OCI-M2 (cell line): ENCODE measurements at regions not wholly inside any gene's neighbourhood (a gene's known extent, or its start where the extent isn't known, plus 50 kb on each side); places are given as distances from the start of the nearest gene placed in this dataset.
"Not testable (repeated sequence)": the region's sequence is repeated elsewhere in the genome, so short reads cannot be mapped to it uniquely, and the experiment has no call there.

Experiments used
- DNase-seq: peaks from one replicate; lab custom pipeline; 2025; ENCODE audit not compliant: unreplicated experiment; lab: John Stamatoyannopoulos, UW

DNA sequence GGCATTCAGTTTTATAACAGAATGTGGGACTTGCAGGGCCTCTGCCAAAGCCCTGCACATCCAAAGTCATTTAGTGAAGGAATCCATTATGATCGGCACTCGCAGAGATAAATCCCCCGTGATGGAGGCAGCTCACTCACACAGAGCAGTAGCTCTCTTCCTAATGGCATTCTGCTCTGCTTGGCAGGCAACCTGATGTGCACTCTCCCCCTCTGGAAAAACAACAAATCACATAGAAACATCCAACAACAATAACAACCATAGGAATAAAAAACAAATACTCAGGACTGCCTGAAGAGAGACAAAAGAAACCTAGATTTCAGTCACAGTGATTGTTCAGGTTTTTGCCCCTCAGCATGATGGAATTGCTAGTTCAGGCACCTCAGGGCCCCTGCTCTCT, 59.7 kb downstream of the NAA11 start:
- no peak for DNase-seq

DNA sequence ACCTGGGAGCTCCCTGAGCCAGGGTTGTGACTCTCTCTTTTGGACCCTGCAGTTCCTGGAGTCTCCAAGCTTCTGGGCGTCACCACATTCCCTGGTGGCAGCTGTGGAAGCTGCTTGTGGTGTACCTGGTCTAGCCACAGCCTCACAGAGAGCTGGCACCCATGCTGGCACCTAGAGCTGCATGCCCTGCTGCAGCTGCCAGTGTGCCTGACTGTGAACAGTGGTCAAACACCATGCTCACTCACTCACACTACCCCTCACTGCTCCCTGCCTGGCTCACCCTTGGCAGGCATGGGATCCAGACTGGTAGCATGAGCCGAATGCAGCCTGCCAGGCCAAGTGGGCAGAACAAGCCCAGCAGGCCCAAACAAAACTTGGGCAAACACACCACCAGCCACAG, 66.6 kb downstream of the NAA11 start:
- no peak for DNase-seq

DNA sequence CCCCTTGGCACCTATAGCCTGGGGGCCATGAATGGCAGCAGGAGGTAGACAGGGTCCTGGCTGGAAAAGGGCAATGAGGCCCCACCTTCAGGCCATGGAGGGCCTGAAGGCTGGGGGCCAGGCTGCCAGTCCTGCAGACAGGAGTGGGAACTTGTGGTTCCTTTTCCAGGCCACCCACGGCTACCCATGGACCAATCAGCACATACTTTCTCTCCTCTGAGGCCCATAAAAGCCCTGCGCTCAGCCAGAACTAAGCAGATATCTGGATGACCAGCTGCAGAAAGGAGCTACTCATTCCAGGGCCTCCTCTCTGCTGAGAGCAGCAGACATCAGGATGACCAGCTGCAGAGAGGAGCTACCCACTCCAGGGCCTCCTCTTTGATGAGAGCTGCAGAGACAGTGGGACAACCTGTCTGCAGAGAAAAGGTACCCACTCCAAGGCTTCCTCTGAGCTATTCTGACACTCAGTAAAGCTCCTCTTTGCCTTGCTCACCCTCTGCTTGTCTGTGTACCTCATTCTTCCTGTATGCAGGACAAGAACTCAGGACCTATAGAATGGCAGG, 67.2 kb downstream of the NAA11 start:
- no peak for DNase-seq

DNA sequence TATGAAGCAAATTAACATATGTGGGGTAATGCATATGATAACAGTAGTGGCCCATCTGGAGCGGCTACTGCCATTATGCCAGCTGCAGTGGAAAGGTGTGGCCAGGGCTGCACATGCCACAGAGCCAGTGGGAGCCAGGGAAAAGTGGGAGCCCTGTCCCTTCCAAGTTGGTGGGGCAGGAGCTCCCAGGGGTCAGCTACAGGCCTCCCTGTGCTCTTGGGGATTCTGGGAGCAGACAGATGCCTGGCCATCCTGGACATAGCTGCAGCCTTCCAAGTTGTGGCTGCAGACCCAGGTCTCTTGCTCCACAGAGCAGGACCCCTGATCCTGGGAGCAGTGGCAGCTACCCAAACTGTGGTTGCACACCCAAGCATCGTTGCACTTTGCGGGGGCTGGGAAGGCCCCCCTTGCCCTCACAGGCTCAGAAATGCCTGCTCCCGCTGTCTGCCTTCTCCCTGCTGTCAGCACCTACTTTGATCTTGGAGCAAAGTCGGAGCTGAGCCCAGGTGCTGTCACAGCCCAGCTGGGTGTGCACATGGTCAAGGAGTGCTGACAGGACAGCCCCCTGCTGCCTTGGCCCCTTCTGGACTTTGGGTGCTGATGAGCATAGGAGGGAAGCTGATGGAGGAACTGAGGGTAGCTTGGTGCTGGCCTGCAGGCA, 67.8 kb downstream of the NAA11 start:
- no peak for DNase-seq

DNA sequence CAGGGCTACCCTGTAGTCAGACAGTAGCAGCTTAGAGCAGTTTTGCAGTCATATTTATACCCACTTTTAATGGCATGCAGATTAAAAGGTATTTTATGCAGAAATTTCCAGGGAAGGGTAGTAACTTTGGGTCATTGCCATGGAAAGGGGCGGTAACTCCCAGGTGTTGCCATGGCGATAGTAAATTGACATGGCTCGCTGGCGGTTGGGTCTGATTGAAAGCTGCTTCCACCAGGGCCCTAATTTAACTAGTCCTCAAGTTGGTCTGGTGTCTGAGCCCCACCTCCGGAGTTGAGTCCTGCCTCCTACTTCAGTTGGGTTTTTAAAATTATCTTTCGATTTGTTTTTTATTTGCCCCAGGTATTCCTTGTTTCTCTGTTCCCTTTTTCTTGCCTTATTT, 70.1 kb downstream of the NAA11 start:
- DNase-seq, result no peak

DNA sequence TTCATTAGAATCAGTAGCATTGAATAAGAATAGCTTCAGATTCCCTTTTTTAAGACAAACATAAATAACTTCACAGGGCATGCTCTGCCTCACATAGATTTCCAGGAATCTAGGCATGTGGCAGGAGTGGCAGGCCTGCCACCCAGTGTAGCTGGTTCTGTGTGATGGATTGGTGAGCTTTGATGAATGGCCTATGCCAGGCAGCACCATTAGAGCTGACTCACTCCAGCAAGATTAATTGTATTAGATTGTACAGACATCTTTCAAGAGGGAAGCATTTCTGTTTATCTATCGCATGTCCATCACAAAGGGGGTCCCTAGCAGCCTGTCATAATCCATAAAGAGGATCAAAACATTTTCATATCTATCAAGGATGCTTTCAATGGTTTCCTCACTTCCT, 71.9 kb downstream of the NAA11 start:
- no peak for DNase-seq

DNA sequence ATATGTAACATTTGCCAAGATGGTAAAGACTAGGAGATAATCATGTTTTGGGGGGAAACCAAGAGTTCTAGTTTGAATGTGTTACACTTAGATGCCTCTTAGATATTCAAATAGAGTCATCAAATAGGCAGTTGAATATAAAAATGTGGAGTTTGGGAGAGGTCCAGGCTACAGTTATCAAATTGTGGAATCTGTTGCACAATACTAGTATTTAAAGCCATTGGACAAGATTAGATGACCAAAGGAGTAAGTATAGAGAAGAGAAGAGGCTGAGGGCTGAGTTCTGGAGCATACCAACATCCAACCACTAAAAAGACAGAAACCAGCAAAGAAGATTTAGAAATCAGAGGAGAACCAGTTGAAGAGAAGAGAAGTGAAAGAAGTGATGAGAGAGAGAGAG, 72.7 kb downstream of the NAA11 start:
- DNase-seq, result no peak

DNA sequence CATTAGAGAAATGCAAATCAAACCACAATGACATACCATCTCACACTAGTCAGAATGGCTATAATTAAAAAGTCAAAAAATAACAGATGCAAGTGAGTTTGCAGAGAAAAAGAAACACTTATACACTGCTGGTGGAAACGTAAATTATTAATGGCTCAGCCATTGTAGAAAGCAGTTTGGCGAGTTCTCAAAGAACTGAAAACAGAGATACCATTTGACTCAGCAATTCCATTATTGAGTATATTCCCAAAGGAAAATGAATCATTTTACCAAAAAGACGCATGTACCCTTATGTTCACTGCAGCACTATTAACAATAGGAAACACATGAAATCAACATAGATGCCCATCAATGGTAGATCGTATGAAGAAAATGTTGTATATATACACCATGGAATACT, 75.0 kb downstream of the NAA11 start:
- no peak for DNase-seq

DNA sequence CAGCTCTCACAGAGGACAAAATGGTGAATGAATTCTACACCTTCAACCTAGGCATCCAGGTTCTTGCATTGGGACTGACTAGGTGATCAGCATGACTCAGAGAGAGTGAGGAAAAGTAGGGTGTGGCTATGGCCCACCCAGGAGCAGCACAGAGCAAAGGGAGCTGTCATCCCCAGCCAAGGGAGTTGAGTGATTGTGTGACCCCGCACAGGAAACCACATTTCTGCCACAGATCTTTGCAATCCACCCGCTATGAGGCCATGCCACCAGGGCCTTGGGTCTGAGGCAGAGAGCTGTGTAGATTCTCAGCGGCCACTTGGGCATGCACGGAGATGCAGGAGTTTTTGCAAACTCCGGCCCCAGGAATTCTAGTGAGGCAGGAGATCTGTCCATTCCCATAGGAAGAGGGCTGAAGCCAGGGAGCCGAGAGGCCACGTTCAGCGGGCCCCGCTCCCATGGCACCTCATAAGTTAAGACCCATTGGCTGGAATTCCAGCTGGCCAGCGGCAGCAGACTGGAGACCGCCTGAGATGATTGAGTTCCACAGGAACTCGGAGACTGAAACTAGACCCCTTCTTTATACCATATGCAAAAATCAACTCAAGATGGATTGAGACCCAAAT, 75.9 kb downstream of the NAA11 start:
- DNase-seq, result no peak

DNA sequence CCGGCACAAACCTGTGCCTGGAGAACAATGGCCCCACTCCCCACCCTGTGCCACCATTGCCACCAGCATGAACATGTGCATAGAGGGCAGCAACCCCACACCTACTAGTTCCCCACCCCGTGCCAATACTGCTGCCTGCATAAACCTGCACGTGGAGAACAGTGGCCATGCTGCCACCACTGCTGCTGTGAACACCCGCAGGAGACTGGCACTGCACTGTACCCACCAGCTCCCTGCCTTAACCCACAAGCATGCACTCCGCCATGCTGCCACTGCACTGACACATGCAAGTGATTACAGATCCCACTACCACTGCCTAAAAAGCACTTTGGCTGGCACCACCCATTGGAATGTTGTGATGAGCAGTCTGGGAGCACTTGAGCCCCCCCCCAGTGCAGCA, 77.3 kb downstream of the NAA11 start:
- no peak for DNase-seq

DNA sequence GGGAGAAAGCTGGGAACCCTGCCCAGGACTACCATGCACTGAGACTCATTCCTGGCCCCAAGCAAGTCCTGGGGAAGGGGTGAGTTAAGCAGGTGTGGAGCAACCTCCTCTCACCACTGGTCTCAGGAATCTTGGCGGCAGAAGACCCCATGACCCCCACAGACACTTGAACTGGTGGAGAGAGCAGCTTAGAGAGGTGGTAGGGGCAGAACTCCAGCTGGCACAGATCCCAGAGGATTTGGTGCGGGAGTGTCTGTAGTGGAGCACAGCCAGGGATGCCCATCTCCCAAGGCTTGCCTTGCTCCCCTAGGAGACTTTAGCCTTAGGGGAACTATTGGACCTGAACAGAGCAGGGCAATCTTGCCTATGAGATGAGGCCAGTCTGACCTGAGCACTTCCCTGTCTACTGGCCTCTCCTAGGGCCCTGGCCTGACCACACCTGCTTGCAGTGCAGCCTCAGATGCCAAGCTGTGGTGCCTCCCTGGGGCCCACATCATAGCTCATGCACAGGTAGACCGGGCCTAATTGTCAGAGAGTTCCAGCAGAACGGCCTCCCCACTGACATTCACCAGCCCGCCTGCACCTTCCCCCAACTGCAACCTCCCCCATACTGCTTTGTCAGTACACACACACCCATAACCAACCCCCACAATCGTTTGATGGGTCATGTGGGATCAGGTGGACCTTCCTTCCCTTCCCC, 78.0 kb downstream of the NAA11 start:
- DNase-seq, result no peak

DNA sequence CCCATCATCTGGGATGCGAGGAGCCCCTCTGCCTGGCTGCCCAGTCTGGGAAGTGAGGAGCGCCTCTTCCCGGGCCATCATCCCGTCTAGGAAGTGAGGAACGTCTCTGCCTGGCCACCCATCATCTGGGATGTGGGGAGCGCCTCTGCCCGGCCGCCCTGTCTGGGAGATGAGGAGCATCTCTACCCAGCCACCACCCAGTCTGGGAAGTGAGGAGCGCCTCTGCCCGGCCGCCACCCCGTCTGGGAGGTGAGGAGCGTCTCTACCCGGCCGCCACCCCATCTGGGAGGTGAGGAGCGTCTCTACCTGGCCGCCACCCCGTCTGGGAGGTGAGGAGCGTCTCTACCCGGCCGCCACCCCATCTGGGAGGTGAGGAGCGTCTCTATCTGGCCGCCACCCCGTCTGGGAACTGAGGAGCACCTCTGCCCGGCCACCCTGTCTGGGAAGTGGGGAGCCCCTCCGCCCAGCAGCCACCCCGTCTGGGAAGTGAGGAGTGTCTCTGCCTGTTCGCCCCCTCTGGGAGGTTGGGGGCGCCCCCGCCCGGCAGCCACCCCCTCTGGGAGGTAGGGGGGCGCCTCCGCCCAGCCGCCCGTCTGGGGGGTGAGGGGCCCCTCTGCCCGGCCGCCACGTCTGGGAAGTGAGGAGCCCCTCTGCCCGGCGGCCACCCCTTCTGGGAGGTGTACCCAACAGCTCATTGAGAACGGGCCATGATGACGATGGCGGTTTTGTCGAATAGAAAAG, 80.5 kb downstream of the NAA11 start:
- not testable (repeated sequence) for DNase-seq

DNA sequence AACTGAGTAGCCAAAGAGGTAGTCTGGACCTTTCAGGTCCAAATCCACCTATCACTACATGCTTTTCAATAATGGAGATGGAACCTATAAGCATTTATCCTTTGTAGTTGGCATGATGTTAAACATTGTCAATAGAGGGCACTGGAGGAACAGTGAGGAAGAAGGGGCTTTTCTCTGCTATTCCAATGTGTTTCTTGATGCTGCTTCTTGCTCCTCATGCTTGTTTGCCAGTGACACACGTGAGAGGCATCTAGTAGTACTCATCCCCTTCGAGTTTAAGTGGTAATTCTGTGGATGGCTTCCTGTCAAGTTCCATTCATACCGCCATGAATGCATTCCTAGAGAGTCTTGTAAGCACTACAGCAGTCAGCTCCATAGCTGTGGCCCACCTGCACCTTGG, 84.0 kb downstream of the NAA11 start:
- no peak for DNase-seq

DNA sequence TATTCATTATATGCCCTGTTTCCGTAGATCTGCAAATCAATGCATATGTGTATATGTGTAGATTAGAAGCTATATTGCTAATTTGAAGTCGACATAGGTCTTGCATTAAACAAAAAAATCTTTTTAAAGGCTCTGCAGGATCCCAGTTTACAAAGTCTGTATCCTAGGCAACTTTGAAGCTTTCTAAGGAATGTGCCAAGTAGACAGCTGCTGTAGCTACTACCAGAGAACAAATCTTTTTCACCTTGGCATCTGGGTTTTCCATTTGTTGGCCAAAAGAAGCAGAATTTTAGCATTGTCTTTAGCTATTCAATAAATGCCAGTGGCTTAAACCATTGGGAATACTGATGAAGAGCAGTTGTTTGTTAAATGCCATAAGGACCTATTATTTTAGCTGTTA, 88.0 kb downstream of the NAA11 start:
- no peak for DNase-seq

DNA sequence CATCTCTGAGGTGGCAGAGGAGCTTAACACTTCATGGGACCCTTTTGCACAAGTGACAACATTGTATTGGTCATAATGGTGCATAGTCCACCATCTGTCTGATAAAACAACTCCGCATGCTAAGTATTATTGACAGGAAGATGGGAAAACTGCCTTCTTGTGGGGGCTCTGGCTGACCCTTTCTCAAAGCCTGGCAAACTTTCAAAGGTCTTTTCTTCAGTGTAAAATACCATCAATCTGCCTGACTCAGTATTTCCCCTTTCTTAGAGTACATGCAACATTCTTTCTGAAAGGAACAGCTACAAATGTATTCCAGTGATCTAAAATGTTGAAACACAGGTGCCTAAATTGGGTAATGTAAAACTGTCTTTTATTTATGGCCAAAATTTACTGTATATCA, 89.1 kb downstream of the NAA11 start:
- no peak for DNase-seq

DNA sequence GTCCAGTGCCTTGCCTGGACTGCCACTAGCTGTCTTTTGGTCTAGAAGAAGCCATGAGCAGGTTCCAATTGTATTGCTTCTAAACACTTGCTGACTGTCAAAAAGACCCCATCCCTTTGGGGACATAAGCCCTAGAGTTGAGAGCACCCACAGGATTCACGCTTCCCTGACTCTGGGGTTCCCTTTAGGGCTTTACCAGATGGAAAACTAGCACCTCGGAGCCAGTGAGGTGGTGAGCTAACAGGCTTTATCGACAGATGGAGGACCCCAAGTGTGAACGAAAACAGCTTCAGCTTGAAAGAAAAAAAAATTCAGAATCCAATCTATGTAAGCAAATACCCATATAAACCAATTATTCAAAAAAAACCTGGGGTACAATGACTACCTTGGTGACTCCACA, 90.8 kb downstream of the NAA11 start:
- DNase-seq, result no peak

DNA sequence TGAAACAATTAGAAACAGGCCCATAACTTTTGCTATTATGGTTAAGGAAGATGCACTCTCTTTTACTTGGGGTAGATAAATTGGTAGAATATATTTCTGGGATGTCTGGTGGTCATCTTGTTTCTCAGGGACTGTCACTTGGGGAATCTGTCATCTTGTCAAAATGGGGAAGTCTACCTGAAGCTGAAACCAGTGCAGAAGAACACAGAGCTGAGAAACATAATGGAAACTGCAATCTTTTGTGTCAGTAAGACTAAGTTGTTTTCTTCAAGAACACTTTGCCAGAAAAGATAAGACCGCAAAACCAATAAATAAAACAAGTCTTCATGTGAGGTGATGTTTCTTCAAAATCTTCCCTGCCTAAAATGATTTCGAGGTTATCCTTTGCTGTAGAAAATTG, 92.0 kb downstream of the NAA11 start:
- DNase-seq, result no peak

DNA sequence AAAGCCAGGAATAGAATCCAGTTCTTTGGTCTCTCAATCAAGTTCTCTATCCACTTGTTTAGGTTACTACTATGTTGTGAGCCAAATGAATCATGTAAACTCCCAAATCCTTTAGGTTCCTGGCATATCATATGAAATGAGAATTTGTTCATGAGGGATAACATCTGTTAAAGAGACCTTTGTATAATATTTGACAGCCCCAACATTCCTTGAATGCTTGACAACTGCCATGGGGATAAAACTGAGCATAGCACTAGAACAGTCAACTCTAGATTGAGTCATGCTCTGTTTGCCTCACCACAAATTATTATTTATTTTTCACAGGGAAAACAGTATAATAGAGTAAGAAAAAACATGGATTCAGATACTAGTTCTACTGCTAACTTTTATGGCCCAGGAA, 93.3 kb downstream of the NAA11 start:
- no peak for DNase-seq

DNA sequence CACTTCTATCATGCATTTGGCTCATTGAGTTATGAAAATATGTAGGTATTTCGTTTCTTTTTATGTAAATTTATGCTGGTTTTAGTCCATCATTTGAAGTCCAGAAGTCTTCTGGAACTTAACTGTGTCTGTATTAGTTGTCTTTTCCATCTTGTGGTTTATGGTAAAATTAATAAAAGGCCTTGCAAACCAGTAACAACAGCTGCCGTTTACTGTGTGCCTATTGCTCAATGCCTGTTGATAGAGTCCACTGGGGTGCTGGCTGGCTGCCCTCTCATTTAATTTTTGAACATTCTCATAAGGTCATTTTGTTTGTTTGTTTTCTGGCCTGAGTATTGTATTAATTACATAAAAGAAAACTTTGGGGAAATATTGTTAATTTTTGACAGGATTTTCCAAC, 98.0 kb downstream of the NAA11 start:
- DNase-seq, result no peak

DNA sequence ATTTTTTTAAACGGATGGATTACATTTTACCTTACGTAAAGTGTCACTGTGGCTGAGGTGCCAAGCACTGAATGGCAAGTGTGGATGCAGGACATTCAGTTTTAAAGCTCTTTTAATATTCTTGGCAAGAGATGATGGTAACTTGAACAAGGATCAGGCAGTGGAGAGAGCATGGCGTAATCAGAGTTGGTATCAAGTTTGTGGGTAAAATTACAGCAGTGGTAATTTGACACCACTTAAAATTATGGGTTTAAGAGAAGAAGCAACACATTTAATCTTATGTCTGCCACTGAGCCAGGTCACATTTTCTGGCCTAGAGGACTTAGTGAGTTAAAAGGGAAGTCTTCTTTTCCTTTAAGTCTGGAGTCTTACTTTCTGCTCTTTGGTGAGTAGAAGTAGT, 100.5 kb downstream of the NAA11 start:
- DNase-seq, result no peak

DNA sequence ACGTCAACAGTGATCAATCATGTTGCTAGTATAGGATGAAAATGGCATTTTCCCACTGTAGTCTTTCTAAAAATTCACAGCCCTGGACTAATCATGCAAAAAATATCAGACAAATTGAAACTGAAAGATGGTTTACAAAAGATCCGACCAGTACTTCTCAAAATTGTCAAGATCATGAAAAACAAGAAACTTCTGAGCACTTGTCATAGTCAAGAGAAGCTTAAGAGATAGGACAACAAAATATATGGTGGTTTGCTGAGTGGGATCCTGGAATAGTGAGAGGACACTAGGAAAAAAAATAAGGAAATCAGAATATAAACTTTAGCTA, 101.1 kb downstream of the NAA11 start:
- DNase-seq, result no peak
